HAP-1 (cell line): ENCODE measurements at regions not wholly inside any gene's neighbourhood (a gene's known extent, or its start where the extent isn't known, plus 50 kb on each side); places are given as distances from the start of the nearest gene placed in this dataset.

Source experiments
- DNase-seq, 2 experiments: peaks; one replicate each; pipeline ENCODE4 v3.0.0-alpha.2; 2016 to 2020; ENCODE audit warnings: low spot score in 2 of 2
- H3K27me3 ChIP-seq: fragments of 250-450 bp; sonication (Bioruptor Pico); 2 replicates; pipeline ENCODE4 v1.5.1; 2020; ENCODE audit warnings: low read depth, mild to moderate bottlenecking, moderate library complexity
- H3K36me3 ChIP-seq: fragments of 250-450 bp; sonication (Bioruptor Pico); replicated peaks from 2 replicates; pipeline ENCODE4 v1.5.1; 2020; ENCODE audit warnings: mild to moderate bottlenecking
- H3K4me1 ChIP-seq: fragments of 250-450 bp; sonication (Bioruptor Pico); 2 replicates; pipeline ENCODE4 v1.5.1; 2020; ENCODE audit warnings: mild to moderate bottlenecking
- H3K4me3 ChIP-seq: fragments of 250-450 bp; sonication (Bioruptor Pico); 2 replicates; pipeline ENCODE4 v1.5.1; 2020; ENCODE audit warnings: mild to moderate bottlenecking, moderate library complexity
- H3K9me3 ChIP-seq: fragments of 250-450 bp; sonication (Bioruptor Pico); 2 replicates; pipeline ENCODE4 v1.5.1; 2020; ENCODE audit warnings: mild to moderate bottlenecking, moderate library complexity
- in situ Hi-C: fragments of 300-500 bp; cut with MboI; formaldehyde crosslinking; loops from 3 replicates; pipeline ENCODE4 v1.14.3; 2020; ENCODE audit warnings: low sequenced_read_pairs, inconsistent platforms, mixed read lengths

GRCh38 chr6:104322841-104323240 lies 536.9 kb downstream of the HACE1 start:
- H3K9me3 ChIP-seq = no peaks in the 10 kb centered on the region
- H3K36me3 ChIP-seq = no peaks in the 10 kb centered on the region
- H3K27me3 ChIP-seq = peaks cover 2% of the 10 kb centered on the region; the same call in 1 of the 2 replicates
- H3K4me1 ChIP-seq = no peaks in the 10 kb centered on the region
- H3K4me3 ChIP-seq = no peak overlapping the region
- in situ Hi-C loops = no loop called here
- DNase-seq = no peak

GRCh38 chr6:104321301-104321700 lies 538.4 kb downstream of the HACE1 start:
- no peak overlapping the region for H3K4me3 ChIP-seq
- in situ Hi-C loops = no loop called here
- H3K36me3 ChIP-seq = no peaks in the 10 kb centered on the region
- no peaks in the 10 kb centered on the region for H3K9me3 ChIP-seq
- H3K4me1 ChIP-seq = no peaks in the 10 kb centered on the region
- no peak for DNase-seq
- H3K27me3 ChIP-seq = peaks cover 2% of the 10 kb centered on the region; the same call in 1 of the 2 replicates

GRCh38 chr6:104320896-104321295 lies 538.8 kb downstream of the HACE1 start:
- DNase-seq = no peak
- Histone ChIP-seq H3K27me3 (peaks cover 2% of the 10 kb centered on the region; the same call in 1 of the 2 replicates), H3K9me3 (no peaks in the 10 kb centered on the region), H3K4me3 (no peak overlapping the region), H3K4me1 (no peaks in the 10 kb centered on the region), H3K36me3 (no peaks in the 10 kb centered on the region)
- in situ Hi-C loops = no loop called here

- H3K4me3 ChIP-seq = no peak overlapping the region
- in situ Hi-C loops = no loop called here
- no peaks in the 10 kb centered on the region for H3K9me3 ChIP-seq
- DNase-seq = no peak
- no peaks in the 10 kb centered on the region for H3K36me3 ChIP-seq
- no peaks in the 10 kb centered on the region for H3K4me1 ChIP-seq
- H3K27me3 ChIP-seq = no peaks in the 10 kb centered on the region; the same call in 1 of the 2 replicates
These were observed 546.9 kb downstream of the HACE1 start for GRCh38 chr6:104312851-104313250.

- in situ Hi-C loops = no loop called here
These were observed 553.5 kb downstream of the HACE1 start for GRCh38 chr6:104306211-104306610.

GRCh38 chr6:104305206-104305605 lies 554.5 kb downstream of the HACE1 start:
- H3K4me1 ChIP-seq = no peaks in the 10 kb centered on the region
- DNase-seq = no peak
- no peaks in the 10 kb centered on the region for H3K27me3 ChIP-seq
- in situ Hi-C loops = no loop called here
- H3K9me3 ChIP-seq = no peaks in the 10 kb centered on the region
- no peaks in the 10 kb centered on the region for H3K36me3 ChIP-seq
- no peak overlapping the region for H3K4me3 ChIP-seq

More at GRCh38 chr6:104306211-104306610, 553.5 kb downstream of the HACE1 start:
- DNase-seq = no peak
- Histone ChIP-seq H3K9me3 (no peaks in the 10 kb centered on the region), H3K36me3 (no peaks in the 10 kb centered on the region), H3K4me3 (no peak overlapping the region), H3K27me3 (no peaks in the 10 kb centered on the region), H3K4me1 (no peaks in the 10 kb centered on the region)

- in situ Hi-C loops = no loop called here
- DNase-seq = no peak
- Histone ChIP-seq H3K27me3 (no peaks in the 10 kb centered on the region), H3K36me3 (no peaks in the 10 kb centered on the region), H3K4me3 (no peak overlapping the region), H3K4me1 (no peaks in the 10 kb centered on the region), H3K9me3 (no peaks in the 10 kb centered on the region)
These were observed 557.8 kb downstream of the HACE1 start for GRCh38 chr6:104301951-104302350.

- no peaks in the 10 kb centered on the region for H3K4me1 ChIP-seq
- no peak overlapping the region for H3K4me3 ChIP-seq
- no peaks in the 10 kb centered on the region for H3K9me3 ChIP-seq
- H3K36me3 ChIP-seq = no peaks in the 10 kb centered on the region
- DNase-seq = no peak
- in situ Hi-C loops = no loop called here
- H3K27me3 ChIP-seq = 0 out of 2 replicates have a peak, but pooled peaks cover 3% of the 10 kb centered on the region
These were observed 573.1 kb downstream of the HACE1 start for GRCh38 chr6:104286641-104287040.

GRCh38 chr6:104284872-104285271 lies 574.8 kb downstream of the HACE1 start:
- no peak for DNase-seq
- in situ Hi-C loops = no loop called here
- H3K4me1 ChIP-seq = no peaks in the 10 kb centered on the region

GRCh38 chr6:104282581-104282980 lies 577.1 kb downstream of the HACE1 start:
- Histone ChIP-seq H3K27me3 (0 out of 2 replicates have a peak, but pooled peaks cover 3% of the 10 kb centered on the region), H3K4me1 (no peaks in the 10 kb centered on the region), H3K9me3 (no peaks in the 10 kb centered on the region), H3K36me3 (no peaks in the 10 kb centered on the region), H3K4me3 (no peak overlapping the region)
- no peak for DNase-seq
- in situ Hi-C loops = no loop called here

More at GRCh38 chr6:104284872-104285271, 574.8 kb downstream of the HACE1 start:
- Histone ChIP-seq H3K4me3 (no peak overlapping the region), H3K36me3 (no peaks in the 10 kb centered on the region), H3K9me3 (no peaks in the 10 kb centered on the region), H3K27me3 (0 out of 2 replicates have a peak, but pooled peaks cover 3% of the 10 kb centered on the region)

- in situ Hi-C loops = no loop called here
- Histone ChIP-seq H3K27me3 (0 out of 2 replicates have a peak, but pooled peaks cover 3% of the 10 kb centered on the region), H3K9me3 (no peaks in the 10 kb centered on the region), H3K4me3 (no peak overlapping the region), H3K36me3 (no peaks in the 10 kb centered on the region), H3K4me1 (no peaks in the 10 kb centered on the region)
- peak in 1 of 2 experiments; percentile 3 for DNase-seq
These were observed 578.3 kb downstream of the HACE1 start for GRCh38 chr6:104281370-104281769.

- H3K27me3 ChIP-seq = no peaks in the 10 kb centered on the region
- DNase-seq = no peak
- in situ Hi-C loops = no loop called here
- no peaks in the 10 kb centered on the region for H3K36me3 ChIP-seq
- no peak overlapping the region for H3K4me3 ChIP-seq
- H3K9me3 ChIP-seq = no peaks in the 10 kb centered on the region
- no peaks in the 10 kb centered on the region for H3K4me1 ChIP-seq
These were observed 591.3 kb downstream of the HACE1 start for GRCh38 chr6:104268389-104268788.

- no peak for DNase-seq
- no peaks in the 10 kb centered on the region for H3K36me3 ChIP-seq
- H3K27me3 ChIP-seq = no peaks in the 10 kb centered on the region
- in situ Hi-C loops = no loop called here
- H3K9me3 ChIP-seq = no peaks in the 10 kb centered on the region
- H3K4me1 ChIP-seq = no peaks in the 10 kb centered on the region
- no peak overlapping the region for H3K4me3 ChIP-seq
These were observed 592.8 kb downstream of the HACE1 start for GRCh38 chr6:104266922-104267321.

GRCh38 chr6:104256646-104257045 lies 603.1 kb downstream of the HACE1 start:
- in situ Hi-C loops = no loop called here
- Histone ChIP-seq H3K4me1 (no peaks in the 10 kb centered on the region), H3K4me3 (no peak overlapping the region), H3K36me3 (no peaks in the 10 kb centered on the region), H3K9me3 (no peaks in the 10 kb centered on the region), H3K27me3 (no peaks in the 10 kb centered on the region)
- DNase-seq = no peak

- DNase-seq = no peak
- H3K9me3 ChIP-seq = no peaks in the 10 kb centered on the region
- in situ Hi-C loops = no loop called here
- H3K4me1 ChIP-seq = no peaks in the 10 kb centered on the region
- no peaks in the 10 kb centered on the region for H3K27me3 ChIP-seq
- no peaks in the 10 kb centered on the region for H3K36me3 ChIP-seq
- no peak overlapping the region for H3K4me3 ChIP-seq
These were observed 606.5 kb downstream of the HACE1 start for GRCh38 chr6:104253236-104253635.
